Fibroblast of the aortic adventitia (primary cell): ENCODE measurements at regions not wholly inside any gene's neighbourhood (a gene's known extent, or its start where the extent isn't known, plus 50 kb on each side); places are given as distances from the start of the nearest gene placed in this dataset.

Experiments
- DNase-seq: peaks from one replicate; pipeline ENCODE4 v3.0.0-alpha.2; 2010; ENCODE audit warnings: low read depth
- H3K4me3 ChIP-seq: 2 replicates; pipeline ENCODE4 v1.5.1; 2011; ENCODE audit warnings: low read depth, mild to moderate bottlenecking, control low read depth, low read length, moderate library complexity
- TF ChIP-seq, protein P1 (sequence below): IDR thresholded peaks from 2 replicates; pipeline ENCODE4 v1.5.1; 2011; ENCODE audit warnings: mild to moderate bottlenecking, low read length, control low read depth, inconsistent platforms; ENCODE audit not compliant: insufficient read depth

DNA sequence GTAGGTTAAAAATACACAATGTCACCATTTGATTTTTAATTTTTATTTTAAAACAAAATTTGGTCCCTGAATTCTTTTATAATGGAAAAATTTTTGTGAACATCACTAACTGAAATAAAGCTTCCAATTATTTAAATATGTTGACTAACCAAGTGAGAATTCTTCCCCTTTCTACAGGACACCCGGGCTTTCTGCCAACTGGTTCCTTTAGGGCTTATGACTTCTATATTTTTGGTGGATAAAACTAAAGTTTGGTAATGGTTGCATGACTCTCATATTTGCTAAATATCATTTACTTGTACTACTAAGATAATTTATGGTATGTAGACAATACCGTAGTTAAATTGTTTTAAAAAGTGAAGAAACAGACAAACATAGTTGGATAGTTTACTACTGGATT, 291.0 kb upstream of the DOK6 start:
- TF ChIP-seq, protein P1, sequence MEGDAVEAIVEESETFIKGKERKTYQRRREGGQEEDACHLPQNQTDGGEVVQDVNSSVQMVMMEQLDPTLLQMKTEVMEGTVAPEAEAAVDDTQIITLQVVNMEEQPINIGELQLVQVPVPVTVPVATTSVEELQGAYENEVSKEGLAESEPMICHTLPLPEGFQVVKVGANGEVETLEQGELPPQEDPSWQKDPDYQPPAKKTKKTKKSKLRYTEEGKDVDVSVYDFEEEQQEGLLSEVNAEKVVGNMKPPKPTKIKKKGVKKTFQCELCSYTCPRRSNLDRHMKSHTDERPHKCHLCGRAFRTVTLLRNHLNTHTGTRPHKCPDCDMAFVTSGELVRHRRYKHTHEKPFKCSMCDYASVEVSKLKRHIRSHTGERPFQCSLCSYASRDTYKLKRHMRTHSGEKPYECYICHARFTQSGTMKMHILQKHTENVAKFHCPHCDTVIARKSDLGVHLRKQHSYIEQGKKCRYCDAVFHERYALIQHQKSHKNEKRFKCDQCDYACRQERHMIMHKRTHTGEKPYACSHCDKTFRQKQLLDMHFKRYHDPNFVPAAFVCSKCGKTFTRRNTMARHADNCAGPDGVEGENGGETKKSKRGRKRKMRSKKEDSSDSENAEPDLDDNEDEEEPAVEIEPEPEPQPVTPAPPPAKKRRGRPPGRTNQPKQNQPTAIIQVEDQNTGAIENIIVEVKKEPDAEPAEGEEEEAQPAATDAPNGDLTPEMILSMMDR: no peak
- DNase-seq: no peak
- H3K4me3 ChIP-seq: no peak overlapping the region

DNA sequence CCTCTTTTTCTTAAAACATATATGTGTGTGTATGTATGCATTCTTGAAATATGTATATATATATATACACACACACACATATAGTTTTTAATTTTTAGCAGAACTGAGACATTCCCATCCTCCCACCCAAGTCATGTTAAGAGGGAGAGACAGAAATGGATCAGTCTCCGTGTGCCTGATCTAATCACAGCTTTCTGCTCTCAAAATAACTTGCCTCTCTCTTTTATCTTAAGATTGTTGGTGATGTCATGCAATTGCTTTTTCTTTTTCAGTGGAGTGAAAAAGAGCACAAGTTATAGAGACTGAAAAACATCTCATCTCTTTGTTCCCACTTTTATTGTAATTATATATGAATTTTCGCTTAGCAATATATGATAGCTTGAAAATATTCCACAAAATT, 279.9 kb upstream of the DOK6 start:
- TF ChIP-seq, protein P1: no peak
- H3K4me3 ChIP-seq: no peak overlapping the region
- no peak for DNase-seq

DNA sequence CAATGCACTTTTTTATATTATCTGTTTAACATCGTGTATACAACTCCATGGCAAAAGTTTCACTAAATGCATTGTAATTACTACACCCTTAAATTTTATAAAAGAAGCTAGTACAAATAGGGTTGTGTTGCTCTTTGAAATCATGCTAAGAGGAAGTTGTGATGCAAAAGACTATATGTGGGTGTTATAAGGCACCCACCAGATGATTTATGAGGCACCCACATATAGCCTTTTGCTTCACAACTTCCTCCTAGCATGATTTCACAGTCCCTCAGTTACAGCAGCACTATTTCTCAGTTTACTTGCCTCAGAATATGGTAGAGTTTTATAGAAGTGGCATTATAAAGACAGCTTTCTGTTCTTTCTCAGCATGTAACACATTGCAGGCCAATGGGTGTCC, 277.3 kb upstream of the DOK6 start:
- H3K4me3 ChIP-seq: no peak overlapping the region
- TF ChIP-seq, protein P1: no peak

DNA sequence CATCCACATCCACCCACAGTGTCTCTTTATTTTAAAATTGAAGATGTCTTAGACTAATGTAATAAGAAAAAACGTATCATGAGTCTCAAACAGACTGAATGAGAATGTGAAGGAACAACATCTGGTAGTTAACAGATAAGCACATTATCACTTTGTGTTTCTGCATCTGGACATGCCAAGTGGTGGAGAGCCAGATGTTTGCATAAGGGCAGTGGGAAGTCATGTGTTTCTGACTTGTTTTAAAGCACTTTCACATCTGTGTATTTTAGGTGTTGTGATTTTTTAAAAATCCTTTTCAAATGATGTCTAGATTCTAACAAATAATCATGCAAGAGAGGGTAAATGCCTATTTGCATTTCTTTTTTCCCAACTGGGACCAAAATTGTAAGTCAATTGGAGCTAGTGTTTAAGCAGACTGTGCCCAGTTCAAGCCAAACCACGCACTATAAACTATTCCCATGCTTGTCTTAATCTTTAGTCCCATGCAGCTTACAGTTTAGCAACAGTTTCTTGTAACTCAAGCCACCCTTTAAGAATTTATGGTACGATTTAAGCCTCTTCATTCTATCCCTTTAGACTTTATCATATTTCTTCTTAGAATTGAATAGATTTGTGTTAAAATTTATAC, 272.7 kb upstream of the DOK6 start:
- H3K4me3 ChIP-seq: no peak overlapping the region
- peak; percentile 9 for DNase-seq
- TF ChIP-seq, protein P1: no peak

More for the DNA sequence above, 277.3 kb upstream of the DOK6 start:
- DNase-seq: no peak

DNA sequence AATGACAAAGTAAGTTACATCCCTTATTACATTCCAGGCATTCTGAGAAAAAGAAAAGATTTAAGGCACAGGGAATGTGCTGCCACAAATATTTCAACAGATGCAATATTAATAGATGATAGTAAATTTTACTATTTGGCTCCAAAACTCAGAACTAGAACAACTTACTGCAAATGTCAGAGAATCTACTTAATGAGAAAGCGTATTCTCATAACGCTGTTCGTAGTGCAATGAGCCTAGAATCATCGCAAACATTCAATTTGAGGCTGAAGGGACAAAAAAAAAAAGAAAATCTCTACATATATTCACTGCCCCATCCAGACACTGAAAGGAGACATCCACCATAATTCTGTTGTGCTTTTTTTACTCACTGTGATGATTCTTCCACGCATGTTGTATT, 272.1 kb upstream of the DOK6 start:
- TF ChIP-seq, protein P1: no peak
- DNase-seq: no peak
- no peak overlapping the region for H3K4me3 ChIP-seq

DNA sequence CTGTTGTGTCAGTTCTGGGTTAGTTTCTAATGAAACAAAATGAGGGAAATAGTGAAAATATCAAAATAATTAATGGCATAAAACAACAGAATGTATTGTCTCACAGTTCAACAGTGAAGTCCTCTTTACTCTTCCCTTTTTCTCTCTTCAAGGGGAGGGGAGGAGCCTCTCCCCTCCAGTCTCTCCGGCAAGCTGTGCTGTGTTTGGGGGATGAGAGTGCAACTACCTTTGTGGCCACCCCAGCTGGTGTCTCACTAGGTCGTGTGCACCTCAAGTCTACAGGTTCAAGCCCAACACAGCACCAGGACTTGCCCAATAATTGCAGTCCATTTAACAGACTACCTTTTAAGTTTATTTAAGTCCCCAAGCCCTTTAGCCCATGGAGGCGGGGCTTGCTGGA, 271.7 kb upstream of the DOK6 start:
- no peak for DNase-seq
- TF ChIP-seq, protein P1: no peak
- no peak overlapping the region for H3K4me3 ChIP-seq

DNA sequence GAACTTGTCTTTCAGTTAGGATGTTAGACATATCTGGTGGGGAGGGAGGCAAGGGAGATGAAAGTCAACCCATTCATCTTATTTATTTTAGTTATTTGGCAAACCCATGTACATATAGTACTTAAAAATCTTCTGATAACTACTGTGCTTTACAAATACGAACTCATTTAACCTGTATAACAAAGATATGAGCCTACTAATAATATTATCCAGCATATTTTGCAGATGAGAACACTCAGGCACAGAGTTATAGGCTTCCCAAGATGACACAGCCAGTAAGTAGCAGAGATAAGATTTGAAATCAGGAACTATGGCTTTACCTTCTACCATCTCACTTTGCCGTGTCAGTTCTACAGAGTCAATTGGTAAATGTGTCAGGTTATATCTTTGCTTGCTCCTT, 262.6 kb upstream of the DOK6 start:
- TF ChIP-seq, protein P1: no peak
- DNase-seq: no peak
- no peak overlapping the region for H3K4me3 ChIP-seq
